GM21515 (cell line): ENCODE measurements at regions not wholly inside any gene's neighbourhood (a gene's known extent, or its start where the extent isn't known, plus 50 kb on each side); places are given as distances from the start of the nearest gene placed in this dataset.

Experiments used
- ATAC-seq: cut with Tn5 transposase; IDR thresholded peaks from one replicate; pipeline ENCODE4 v1.9.1; 2021; ENCODE audit not compliant: unreplicated experiment

DNA sequence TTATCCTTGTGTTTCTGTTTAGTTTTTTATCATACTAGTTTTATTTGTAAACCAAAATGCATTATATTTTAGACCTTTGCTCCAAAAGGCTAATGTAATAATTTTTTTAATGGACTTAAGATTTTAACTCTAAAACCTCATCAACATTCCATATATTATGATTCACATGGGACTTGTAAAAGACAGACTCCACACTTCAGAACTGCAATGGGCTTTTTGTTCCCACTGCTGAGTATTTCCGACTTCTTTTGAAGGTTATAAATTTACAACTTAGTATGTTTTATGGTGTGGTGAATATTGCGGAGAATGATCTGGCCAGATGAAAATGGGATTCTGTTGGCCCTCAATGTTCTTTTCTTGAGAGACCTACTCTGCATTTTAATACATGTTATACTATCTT is 678.5 kb downstream of the USP25 start:
- no peak for ATAC-seq

DNA sequence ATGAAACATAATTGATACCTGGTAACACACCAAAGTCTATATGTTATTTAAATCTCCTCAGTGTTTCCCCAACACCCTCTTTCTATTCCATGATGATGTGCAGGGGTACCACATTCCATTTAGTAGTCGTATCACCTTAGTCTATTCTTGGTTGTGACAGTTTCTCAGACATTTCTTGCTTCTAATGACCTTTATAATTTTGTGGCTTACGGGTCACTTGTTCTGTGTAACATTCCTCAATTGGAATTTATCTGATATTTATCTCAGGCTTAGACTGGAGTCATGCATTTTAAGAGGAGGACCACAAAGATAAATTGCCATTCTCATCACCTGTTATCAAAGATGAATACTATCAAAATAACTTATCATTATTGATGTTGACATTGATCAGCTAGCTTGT is 679.6 kb downstream of the USP25 start:
- ATAC-seq: no peak

DNA sequence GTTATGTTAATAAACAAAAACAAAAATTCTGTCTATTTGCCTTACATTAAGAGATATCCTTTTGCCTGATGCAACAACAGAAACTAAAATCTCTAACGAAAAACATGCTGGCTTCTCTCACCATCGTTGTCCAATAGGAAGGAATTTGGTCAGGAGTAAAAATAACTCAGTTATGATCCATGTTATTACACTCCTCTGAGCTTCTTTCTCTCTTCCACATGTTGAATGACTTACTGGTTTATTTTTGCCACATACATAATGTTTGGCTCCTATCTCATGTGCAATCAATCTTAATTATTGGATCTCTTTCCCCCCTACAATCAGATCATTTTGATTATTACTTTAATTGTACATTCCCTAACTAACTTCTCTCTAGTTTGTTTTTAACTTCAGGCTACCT is 688.4 kb downstream of the USP25 start:
- no peak for ATAC-seq

DNA sequence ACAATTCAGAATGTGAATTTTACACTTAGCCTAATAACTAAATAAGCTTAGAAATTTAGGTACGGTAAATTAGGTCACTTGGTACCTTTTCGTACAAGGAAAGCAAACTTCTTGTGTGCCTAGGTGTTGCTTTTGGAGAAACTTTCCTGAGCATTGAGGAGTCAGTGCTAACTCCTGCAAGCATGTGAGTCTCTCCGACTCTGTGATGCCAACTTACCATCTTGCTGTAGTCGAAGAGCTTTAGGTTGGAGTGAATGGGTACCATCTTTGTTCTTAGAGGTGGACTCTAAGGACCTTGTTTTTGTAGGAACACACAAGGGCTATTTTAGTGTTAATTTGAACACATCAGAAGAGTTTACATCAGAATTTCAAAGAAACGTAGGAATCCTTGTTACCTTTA is 688.9 kb downstream of the USP25 start:
- no peak for ATAC-seq

DNA sequence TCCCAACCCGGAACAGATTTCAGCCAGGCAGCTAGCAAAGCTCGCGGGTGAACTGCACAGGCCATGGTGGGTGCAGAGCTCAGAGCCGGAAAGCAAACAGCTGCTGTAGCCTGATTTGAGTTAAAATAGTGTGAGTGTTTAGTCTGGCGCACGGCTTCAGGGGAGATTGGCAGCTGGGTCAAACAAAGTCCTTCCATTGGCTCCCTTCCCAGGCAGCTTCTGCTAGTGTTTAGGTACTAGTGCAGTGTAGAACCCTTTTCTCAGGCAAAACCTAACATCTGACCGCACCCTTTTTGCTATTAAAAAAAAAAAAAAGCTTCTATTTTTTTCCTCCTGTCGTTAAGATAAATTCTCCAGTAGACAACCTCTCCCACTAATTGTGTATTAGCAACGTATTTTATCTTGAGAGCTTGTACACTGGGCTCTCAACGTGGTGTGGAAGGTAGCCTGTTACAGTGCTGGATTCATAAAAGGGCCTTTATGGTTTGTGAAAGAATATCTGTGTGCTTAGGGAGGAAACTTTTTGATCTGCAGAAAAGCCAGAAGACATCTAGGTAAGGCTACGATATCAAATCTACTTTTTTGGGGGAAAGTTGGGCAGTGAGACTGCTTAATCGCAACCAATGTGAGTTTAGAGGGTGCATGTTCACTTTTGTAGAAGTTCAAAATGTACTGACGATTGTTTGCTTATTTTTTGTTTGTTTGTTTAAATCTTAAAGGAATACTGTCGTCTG is 689.6 kb downstream of the USP25 start:
- no peak for ATAC-seq

DNA sequence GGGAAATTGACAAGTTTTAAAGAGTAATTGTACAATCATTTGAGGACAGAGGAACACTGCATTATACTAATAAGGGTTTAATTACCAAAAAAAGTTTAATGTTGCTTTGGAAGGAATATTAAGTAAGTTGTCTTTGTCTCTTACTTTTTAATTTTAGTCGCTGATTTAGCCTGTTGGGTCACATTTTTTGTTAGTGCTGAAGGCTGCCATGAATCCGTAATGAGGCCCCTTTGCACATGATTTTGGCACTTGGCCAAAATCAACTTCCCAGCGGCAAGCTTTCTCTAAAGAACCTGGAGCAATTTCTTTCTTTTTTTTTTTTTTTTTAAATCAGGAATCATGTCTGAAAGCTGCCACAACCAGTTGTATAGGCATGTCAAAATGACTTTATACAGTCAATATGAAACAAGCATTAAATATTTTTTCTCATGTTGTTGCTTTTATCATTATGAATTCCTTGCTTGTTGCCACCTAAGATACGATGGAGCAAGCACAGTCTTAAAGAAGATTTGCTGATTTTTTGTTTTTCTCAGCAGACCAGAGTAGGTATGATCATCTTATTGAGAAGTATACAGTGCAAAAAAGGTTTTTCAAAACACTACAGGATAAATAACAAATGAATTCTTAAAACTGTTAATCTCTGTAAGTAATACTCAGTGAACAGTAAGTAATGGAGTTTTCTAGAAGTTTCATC is 690.4 kb downstream of the USP25 start:
- ATAC-seq: no peak

DNA sequence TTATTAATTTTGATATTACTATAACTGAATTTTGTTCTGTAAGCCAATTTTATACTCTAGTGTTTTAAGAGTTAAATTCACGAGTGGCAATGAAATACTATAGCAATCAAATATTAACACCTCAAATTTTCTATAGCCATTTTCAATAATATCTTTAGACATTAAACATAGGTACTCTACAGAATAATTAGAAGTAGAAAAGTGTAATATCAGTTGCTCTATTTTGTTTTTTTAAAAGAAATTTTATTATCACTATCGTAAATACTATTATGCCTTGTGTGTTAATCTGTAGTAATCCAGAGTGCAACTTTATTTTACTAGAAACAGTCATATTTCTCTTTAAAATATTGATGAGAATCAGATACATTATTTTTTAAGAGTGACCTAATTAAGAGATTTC is 691.2 kb downstream of the USP25 start:
- no peak for ATAC-seq

DNA sequence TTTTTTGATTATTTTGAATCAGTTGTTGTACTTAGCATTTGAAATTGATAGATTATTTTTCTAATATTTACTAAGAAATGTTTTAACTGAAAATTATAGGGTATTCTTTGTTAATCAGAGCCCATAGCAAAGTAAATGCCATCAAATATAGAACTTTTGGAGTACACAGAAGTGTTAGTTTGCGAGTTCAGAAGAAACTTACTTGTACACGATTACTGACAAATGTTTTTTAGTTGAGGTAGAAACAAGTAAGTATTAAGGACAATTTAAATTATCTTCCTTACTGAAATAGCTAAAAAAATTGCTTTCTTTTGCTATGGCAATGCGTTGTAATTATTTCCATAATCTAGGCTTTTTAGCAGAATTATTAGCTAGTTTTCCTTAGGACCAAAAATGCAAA is 692.2 kb downstream of the USP25 start:
- ATAC-seq: no peak

DNA sequence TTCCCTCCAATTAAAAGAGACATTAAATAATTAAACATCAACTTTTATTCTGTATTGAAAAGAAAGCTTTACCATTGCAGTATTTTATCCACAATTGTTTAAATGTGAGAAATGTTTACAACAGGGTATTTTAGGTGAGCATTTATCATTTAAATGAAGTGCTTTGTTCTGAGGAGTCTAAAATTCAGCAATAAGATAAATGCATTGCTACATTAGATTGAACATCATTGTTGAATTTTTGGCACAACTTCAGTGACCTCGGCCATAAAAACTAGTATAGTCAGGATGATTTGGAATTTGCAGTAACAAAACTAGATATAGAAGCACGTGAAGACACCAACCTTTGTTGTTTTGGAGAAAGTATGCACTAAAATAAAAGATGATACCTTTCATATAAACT is 692.9 kb downstream of the USP25 start:
- no peak for ATAC-seq

DNA sequence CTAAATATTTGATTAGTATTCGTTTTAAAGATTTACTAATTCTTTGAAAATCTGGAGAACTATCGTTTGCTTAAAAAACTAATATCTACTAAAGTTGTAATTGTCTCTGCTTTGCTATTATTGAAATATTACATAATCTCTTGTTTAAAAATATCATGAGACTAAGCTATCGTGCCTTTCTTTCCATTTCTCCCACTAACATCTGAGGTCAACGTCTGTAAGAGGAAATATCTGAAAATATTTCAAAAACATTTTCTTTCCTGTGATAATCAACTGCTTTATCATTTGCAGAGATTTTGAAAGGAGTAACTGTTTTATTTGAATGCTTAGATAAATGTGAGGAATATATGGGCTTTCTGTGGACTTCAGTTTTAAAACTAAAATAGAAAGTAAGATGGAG is 694.1 kb downstream of the USP25 start:
- no peak for ATAC-seq

DNA sequence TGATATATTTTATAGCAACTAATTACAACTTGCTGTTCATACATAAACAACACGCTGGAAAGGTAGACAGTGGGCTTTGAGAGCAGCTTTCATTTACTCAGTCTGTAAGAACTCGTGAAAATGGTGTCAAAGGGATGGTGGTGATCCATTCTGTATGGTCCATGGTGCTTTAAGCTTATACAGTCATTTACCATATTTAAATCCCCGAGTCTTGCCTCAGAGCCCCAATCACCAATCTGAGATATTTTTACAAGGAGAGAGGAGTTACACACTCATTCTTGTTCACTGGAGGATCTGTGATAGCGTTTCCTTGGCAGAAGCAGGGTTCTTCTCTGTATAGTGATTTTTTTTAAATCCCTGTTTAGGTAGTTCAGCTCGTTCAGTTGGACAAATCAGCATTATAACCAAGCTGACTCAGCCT is 694.6 kb downstream of the USP25 start:
- no peak for ATAC-seq

DNA sequence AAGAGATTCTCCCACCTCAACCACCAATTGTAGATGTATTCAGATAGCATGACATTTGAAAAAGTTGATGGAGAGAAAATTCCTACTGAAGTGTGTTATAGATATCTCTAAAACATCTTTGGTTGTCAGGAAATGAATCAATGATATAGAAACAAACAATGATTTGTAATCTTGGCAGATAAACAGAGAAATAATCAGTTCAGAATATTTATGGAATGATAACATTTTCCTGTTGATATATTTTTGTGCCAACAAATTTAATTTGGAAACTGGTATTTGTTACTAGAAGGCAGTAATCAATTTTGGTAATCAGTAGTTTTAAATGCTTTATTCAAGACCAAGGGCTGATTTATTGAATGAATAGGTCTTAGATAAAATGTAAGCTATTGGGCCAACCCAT is 695.6 kb downstream of the USP25 start:
- no peak for ATAC-seq

DNA sequence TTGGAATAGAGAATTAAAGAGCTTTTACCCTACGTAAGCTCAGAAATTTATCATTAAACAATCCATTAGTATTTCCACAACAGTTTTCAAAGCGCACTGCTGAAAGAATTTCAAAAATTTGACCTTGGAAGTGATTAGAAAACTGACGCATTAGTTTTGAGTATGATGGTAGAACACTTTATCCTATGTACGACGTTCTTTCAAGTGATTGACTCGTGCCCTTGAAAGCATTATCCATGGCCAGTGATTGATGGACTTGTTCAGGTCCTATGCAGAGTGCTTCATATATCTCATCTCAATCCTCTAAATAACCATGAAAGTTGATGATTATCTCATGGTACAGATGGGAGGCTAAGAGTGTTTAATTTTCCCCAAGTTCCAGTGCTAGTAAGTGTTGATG is 697.2 kb downstream of the USP25 start:
- no peak for ATAC-seq

DNA sequence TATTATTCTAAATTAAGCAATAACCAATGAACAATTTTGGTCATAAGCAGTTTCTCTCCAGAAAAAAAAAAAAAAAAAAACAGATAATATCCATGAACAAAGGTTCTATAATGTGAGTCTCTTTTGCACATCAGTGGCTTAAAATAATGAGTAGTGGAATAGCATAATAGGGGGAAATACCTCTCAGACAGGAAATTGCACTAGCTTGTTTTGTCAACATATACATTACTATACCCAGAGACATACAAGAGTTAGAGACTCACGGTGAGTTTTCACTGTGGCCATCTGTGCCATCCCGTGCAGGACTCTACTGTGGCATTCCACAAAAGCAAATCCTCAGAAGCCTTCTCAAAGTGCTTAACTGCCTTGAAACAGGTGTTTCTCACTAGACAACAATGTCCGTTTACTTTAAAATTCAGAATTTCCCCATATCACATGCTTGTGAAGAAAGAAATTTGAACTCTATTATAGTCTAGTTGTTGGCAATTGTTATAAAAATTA is 697.9 kb downstream of the USP25 start:
- ATAC-seq: no peak

DNA sequence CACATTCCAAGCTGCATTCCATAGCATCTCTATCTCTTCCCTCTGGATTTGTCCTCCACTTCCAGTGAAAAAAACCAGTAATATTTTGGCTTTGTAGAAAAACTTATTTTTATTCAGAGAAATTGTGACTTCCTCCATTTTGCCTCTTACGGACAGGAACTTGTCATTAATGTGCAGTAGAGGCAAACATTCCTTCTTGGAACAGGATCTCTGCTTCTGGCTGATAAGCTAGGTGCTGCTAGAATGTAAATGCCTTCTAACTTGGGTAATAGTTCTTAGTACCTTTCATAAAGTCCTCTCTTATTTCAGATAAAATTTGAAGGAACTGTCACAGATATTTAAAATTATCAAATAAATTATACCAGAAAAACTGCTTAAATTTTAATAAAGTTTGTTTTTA is 707.8 kb downstream of the USP25 start:
- no peak for ATAC-seq

DNA sequence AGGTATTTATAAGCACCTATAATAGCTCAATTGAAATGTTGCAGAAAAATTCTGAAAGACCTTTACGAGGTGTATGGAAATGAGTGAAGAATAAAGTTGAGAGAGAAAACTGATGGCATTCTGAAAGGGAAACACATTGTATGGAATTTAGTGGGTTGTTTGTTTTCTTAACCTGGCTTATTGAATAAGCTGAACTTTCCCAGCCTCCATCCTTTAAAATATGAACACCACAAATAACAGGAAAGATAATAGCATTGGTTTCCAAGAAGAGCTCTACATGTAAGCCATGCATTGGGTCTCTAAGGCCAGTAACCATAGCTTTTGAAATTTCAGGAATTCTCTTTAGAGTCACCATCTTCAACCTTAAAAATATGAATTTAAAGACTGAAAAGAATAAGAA is 709.0 kb downstream of the USP25 start:
- no peak for ATAC-seq

DNA sequence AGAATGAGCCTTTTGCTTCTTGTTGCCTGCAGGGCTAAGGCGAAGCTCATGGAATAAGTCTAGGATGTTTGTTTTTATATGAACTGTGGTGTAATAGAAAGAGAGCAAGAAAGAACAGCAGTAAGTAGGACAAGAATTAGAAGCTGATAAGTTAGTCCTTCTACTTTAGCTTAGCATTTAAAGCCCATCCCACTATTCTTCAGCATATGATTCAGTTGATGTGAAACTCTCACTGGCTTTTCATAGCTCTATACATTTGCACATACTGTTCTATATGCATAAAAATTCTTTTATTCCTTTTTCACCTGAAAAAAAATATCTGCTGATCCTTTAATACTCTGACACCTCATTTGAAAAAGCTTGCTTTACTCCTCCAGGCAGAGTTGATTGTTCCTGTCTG is 712.0 kb downstream of the USP25 start:
- ATAC-seq: no peak

DNA sequence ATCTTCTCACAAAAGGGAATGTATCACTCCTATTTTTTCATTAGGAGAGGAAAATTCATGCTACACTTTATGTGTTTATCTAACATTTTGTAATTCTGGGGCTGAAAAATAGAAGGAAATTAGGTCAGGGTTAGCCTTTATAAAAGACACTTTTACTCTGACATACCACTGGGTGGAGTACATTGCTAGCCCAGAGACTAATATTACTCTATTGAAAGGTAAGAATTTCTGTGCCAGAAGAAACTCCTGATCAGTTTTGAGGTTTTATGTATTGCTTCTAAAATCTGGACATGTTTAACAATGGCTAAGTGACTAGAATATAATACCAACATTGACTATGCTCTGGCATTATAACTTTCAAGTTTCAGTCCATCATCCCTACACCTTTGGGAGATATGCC is 724.6 kb downstream of the USP25 start:
- no peak for ATAC-seq

DNA sequence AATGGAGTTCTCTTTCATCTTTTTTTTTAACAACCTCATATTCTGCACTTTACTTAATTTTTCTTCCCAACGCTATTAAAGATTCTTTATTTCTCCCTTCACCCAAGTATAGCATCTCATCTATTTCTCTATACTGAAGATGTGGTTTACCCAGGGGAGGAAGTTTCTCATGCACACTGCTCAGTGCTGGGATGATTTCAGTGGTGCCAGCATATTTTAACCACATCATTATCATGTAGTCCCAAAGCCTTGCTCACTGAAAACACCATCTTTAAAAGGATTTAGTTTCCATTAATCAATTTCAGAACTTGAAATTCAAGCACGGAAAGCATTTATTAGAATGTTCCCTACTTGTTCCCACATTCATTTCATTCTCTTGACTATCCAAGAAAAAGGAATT is 725.7 kb downstream of the USP25 start:
- ATAC-seq: no peak

DNA sequence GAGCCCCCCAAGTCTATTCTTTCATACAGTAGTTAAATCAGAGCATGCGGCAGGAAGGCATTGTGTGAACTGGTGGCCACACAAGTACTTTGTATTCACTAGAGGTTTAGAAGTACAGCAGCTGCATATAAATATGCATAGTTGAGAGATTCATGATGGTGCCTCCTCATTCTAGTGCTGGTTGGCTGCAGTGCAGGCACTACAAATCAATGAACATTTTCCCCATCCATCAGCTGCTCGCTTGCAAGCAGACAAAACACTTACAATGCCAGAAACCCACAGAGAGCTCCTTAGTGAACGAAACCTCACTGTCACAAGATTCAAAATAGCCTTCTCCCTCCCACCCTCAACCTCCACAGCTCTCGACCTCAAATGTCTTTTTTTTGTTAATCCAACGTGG is 726.2 kb downstream of the USP25 start:
- no peak for ATAC-seq

DNA sequence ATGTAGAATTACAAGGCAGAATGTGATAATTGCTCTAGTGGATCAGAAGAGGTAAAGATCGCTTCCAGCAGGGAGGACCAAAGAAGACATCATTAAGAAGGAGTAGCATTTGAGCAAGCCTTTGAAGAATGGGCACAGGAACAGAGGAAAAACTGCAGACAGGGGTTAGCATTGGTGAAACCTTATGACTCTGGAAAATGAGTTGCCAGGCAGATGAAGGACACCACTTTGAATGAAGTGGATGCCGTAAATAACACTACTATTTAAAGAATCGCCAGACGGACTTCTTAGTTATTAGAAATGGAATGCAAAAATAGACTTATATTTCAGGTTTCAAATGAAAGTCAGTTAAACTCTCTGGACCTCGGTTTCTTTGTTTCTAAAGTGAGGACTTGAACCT is 727.7 kb downstream of the USP25 start:
- no peak for ATAC-seq

DNA sequence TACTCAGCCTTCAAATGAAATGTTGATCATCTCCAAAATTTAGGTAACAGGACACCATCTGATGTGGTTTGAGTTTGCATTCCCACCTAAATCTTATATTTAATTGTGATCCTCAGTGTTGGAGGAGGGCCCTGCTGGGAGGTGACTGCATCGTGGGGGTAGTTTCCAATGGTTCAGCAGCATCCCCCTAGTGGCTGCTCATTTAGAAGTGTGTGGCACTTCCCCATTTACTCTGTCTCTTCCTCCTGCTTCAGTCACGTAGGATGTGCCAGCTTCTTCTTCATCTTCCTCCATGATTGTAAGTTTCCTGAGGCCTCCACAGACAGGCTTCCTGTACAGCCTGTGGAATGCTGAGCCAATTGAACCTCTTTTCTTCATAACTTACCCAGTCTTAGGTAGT is 731.2 kb downstream of the USP25 start:
- no peak for ATAC-seq
